ENCODE measurements at regions not wholly inside any gene's neighbourhood (a gene's known extent, or its start where the extent isn't known, plus 50 kb on each side); places are given as distances from the start of the nearest gene placed in this dataset.

DNA sequence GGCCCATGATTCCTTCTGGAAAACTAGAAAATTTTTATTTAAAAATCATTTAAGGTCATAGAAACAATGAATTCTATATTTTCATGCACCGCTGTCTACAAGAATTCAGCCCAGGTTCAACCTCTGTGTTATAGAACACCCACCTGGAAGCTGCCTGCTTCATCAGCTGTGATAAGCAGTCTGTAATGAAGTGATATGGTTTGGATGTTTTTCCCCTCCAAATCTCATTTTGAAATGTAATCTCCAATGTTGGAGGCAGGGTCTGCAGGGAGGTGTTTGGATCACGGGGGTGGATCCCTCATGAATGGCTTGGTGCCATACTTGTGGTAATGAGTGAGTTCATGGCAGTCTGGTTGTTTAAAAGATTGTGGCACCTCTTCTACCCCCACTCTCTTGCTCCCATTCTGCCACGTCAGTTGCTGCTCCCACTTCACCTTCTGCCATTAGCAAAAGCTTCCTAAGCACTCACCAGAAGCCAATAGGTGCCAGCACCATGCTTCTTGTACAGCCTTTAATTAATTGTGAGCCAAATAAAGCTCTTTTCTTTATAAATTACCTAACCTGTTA is 55.6 kb downstream of the MRPL32 start:
- WGBS (ENCODE audit: insufficient coverage, low coverage, low lambda C conversion rate, missing lambda C conversion rate): 53% methylated on average over 3 of the region's 3 CpGs
- Histone ChIP-seq H3K9me3 (peaks cover 0 to 5% (median 0%) of the 10 kb centered on the region in 4 donors), H3K27me3 (no peaks in the 10 kb centered on the region), H3K27ac (no peak overlapping the region), H3K4me1 (no peaks in the 10 kb centered on the region), H3K36me3 (no peaks in the 10 kb centered on the region), H3K4me3 (no peak overlapping the region)
- no peak for TF ChIP-seq POLR2A (IDR thresholded peaks at IDR 0.05)
- TF ChIP-seq, protein P1, sequence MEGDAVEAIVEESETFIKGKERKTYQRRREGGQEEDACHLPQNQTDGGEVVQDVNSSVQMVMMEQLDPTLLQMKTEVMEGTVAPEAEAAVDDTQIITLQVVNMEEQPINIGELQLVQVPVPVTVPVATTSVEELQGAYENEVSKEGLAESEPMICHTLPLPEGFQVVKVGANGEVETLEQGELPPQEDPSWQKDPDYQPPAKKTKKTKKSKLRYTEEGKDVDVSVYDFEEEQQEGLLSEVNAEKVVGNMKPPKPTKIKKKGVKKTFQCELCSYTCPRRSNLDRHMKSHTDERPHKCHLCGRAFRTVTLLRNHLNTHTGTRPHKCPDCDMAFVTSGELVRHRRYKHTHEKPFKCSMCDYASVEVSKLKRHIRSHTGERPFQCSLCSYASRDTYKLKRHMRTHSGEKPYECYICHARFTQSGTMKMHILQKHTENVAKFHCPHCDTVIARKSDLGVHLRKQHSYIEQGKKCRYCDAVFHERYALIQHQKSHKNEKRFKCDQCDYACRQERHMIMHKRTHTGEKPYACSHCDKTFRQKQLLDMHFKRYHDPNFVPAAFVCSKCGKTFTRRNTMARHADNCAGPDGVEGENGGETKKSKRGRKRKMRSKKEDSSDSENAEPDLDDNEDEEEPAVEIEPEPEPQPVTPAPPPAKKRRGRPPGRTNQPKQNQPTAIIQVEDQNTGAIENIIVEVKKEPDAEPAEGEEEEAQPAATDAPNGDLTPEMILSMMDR (IDR thresholded peaks at IDR 0.05): no peak
- ATAC-seq (no peak), DNase-seq (no peak)
- intact Hi-C loops (cut with DNase I): no loop called here

- ATAC-seq: no peak
- no peaks in the 10 kb centered on the region for H3K4me1 ChIP-seq
- H3K27me3 ChIP-seq: no peaks in the 10 kb centered on the region
- 27% methylated on average over 1 of the region's 1 CpG for WGBS (ENCODE audit: insufficient coverage, low coverage, low lambda C conversion rate, missing lambda C conversion rate)
- TF ChIP-seq, protein P1 (IDR thresholded peaks at IDR 0.05): no peak
- TF ChIP-seq POLR2A (IDR thresholded peaks at IDR 0.05): no peak
- H3K4me3 ChIP-seq: no peak overlapping the region
- intact Hi-C loops (cut with DNase I): no loop called here
- no peak overlapping the region for H3K27ac ChIP-seq
- no peaks in the 10 kb centered on the region for H3K9me3 ChIP-seq
- DNase-seq: no peak
- H3K36me3 ChIP-seq: no peaks in the 10 kb centered on the region
Measured at GRCh38 chr7:42991024-42991423, 58.8 kb downstream of the MRPL32 start.

DNA sequence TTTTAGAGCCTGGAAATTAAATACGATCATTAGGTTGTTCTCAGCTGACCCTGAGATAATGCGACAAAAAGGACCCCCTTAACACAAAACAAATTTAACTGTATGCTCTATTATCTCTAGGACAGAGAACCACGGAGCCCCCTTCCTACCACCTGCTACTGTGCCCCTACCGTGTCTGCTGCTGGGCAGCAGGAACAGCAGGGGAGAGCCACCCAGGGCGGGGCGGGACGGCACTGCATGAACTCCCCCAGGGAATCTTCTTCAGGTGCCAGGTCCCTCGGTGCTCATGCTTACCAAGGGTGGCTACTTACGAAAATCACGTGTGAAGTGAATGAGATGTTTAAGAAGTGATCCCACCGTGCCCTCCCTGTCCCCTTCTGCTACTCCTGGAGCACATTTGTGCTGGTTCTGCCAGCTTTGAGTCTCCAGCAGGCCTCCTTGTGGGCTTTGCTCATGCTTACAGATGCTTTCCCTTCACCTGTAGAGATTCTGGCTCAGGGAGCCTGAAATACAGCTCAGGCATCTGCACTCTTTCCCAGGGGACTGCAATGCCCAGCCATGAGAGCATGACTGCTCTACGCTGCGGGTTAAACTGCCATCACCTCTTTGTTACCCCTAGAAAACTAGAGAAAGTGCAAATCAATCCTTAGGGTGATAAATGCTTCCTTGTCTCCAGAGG is 59.9 kb downstream of the MRPL32 start:
- DNase-seq (no peak), ATAC-seq (no peak)
- H3K4me3 ChIP-seq: no peak overlapping the region
- no peak overlapping the region for H3K27ac ChIP-seq
- no peaks in the 10 kb centered on the region for H3K9me3 ChIP-seq
- H3K36me3 ChIP-seq: no peaks in the 10 kb centered on the region
- WGBS (ENCODE audit: insufficient coverage, low coverage, low lambda C conversion rate, missing lambda C conversion rate): 56% methylated on average over 6 of the region's 13 CpGs
- intact Hi-C loops (cut with DNase I): no loop called here
- no peaks in the 10 kb centered on the region for H3K4me1 ChIP-seq
- no peaks in the 10 kb centered on the region for H3K27me3 ChIP-seq
- TF ChIP-seq, protein P1 (IDR thresholded peaks at IDR 0.05): no peak
- no peak for TF ChIP-seq POLR2A (IDR thresholded peaks at IDR 0.05)

DNA sequence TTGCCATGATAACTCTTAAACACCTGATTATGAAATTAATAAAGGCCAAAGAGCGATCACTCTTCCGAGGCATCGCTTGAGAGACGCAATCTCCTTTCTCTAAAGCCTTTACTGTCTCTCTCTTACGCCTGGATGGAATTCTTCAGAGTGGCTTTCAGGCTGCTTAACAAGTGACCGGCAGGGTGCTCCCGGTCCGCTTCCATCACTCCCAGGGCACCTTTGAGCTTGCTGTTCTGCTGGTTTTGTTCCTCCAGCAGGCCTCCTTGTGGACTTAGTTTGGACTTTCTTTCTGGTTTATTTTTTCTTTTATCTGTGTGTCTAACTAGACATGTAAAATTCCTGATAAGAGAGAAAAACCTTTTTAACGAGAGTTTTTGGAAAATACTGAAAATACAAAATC is 60.9 kb downstream of the MRPL32 start:
- H3K4me3 ChIP-seq: no peak overlapping the region
- H3K4me1 ChIP-seq: no peaks in the 10 kb centered on the region
- H3K9me3 ChIP-seq: no peaks in the 10 kb centered on the region
- no peaks in the 10 kb centered on the region for H3K27me3 ChIP-seq
- intact Hi-C loops (cut with DNase I): no loop called here
- H3K27ac ChIP-seq: no peak overlapping the region
- H3K36me3 ChIP-seq: no peaks in the 10 kb centered on the region
- TF ChIP-seq POLR2A (IDR thresholded peaks at IDR 0.05): no peak
- TF ChIP-seq, protein P1 (IDR thresholded peaks at IDR 0.05): no peak
- 66% methylated on average over 9 of the region's 9 CpGs for WGBS (ENCODE audit: insufficient coverage, low coverage, low lambda C conversion rate, missing lambda C conversion rate)
- ATAC-seq: no peak
- no peak for DNase-seq
